Body of pancreas (tissue), 4 donors: ENCODE measurements at regions not wholly inside any gene's neighbourhood (a gene's known extent, or its start where the extent isn't known, plus 50 kb on each side); places are given as distances from the start of the nearest gene placed in this dataset.

Experiments used
- ATAC-seq: fragments of 150-250 bp; one replicate; pipeline ENCODE4 v1.9.1; 2016
- DNase-seq, 4 donors: peaks; one replicate each; pipeline ENCODE4 v3.0.0-alpha.2; 2019
- H3K27ac ChIP-seq, 4 donors: fragments of 200-600 bp; sonication (generic); 1 replicate in 3 of 4; 2 replicates in 1 of 4; pipeline versions ENCODE4 v1.5.1 to v1.6.1; 2016 to 2019; ENCODE audit warnings: mild to moderate bottlenecking in 1 of 4, mixed read lengths in 1 of 4, moderate library complexity in 1 of 4
- H3K27me3 ChIP-seq, 2 donors: fragments of 200-600 bp; sonication (generic); one replicate each; pipeline ENCODE4 v1.6.0; 2016; ENCODE audit warnings: mild to moderate bottlenecking in 1 of 2
- H3K36me3 ChIP-seq, 2 donors: fragments of 200-600 bp; sonication (generic); replicated peaks in 1 of 2; 2 replicates each; pipeline ENCODE4 v1.5.1; 2016; ENCODE audit warnings: low read depth in 2 of 2; ENCODE audit not compliant: insufficient read depth in 1 of 2
- H3K4me1 ChIP-seq: fragments of 200-600 bp; sonication (generic); one replicate; pipeline ENCODE4 v1.6.0; 2016
- H3K4me3 ChIP-seq, 2 donors: fragments of 200-600 bp; sonication (generic); 1 replicate in 1 of 2; 2 replicates in 1 of 2; pipeline ENCODE4 v1.5.1; 2016 to 2019
- H3K9me3 ChIP-seq, 3 donors: fragments of 200-600 bp; sonication (generic); 1 replicate in 2 of 3; 2 replicates in 1 of 3; pipeline ENCODE4 v1.5.1; 2016
- POLR2A ChIP-seq, 3 donors: fragments of 450-650 bp; IDR thresholded peaks; one replicate each; pipeline ENCODE4 v1.6.1; 2016; ENCODE audit warnings: antibody characterized with exemption in 3 of 3, mild to moderate bottlenecking in 2 of 3
- WGBS, 2 donors: methylation state at CpG; one replicate each; pipeline ENCODE4 v1.1.5; 2017; 5-methylcytosine and 5-hydroxymethylcytosine counted together
- intact Hi-C: fragments of 100-400 bp; cut with DNase I; formaldehyde crosslinking; loops from one replicate; pipeline ENCODE4 v1.15.1; 2023
- TF ChIP-seq, protein P1 (sequence below), 7 experiments: fragments of 450-650 bp in 4 of 7; fragments of 200-600 bp in 3 of 7; sonication (generic) in 3 of 7; IDR thresholded peaks; one replicate each; pipeline ENCODE4 v1.5.1; 2016 to 2019; ENCODE audit warnings: antibody characterized with exemption in 7 of 7

DNA sequence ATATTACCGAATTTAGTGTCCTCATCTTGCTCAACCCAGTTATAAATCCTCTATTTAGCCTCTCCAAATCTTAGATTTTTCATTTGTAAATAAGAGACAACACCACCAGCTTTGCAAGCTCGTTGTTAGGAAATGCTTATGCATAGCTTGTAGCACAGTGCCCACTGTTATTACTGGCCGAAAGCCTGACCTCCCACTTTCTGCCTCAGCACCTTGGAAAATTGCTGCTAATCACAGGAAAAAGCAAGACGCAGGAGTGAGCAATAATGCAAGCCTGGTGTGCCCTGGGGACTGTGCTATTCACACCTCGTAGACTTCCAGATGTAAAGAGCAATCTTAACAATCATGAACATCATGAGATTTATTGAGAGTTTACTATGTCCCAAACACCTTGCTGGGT is 124.2 kb upstream of the ARL4C start:
- no peaks in the 10 kb centered on the region for H3K4me1 ChIP-seq
- TF ChIP-seq, protein P1, sequence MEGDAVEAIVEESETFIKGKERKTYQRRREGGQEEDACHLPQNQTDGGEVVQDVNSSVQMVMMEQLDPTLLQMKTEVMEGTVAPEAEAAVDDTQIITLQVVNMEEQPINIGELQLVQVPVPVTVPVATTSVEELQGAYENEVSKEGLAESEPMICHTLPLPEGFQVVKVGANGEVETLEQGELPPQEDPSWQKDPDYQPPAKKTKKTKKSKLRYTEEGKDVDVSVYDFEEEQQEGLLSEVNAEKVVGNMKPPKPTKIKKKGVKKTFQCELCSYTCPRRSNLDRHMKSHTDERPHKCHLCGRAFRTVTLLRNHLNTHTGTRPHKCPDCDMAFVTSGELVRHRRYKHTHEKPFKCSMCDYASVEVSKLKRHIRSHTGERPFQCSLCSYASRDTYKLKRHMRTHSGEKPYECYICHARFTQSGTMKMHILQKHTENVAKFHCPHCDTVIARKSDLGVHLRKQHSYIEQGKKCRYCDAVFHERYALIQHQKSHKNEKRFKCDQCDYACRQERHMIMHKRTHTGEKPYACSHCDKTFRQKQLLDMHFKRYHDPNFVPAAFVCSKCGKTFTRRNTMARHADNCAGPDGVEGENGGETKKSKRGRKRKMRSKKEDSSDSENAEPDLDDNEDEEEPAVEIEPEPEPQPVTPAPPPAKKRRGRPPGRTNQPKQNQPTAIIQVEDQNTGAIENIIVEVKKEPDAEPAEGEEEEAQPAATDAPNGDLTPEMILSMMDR (IDR thresholded peaks at IDR 0.05), result no peak
- TF ChIP-seq POLR2A (IDR thresholded peaks at IDR 0.05), result no peak
- intact Hi-C loops, result no loop called here
- no peak for DNase-seq
- no peak overlapping the region for H3K27ac ChIP-seq
- 69 to 77% methylated on average over 5 of the region's 5 CpGs for WGBS, 2 donors
- ATAC-seq, result no peak
- H3K27me3 ChIP-seq, result no peaks in the 10 kb centered on the region
- no peaks in the 10 kb centered on the region for H3K9me3 ChIP-seq
- H3K36me3 ChIP-seq, result no peaks in the 10 kb centered on the region
- no peak overlapping the region for H3K4me3 ChIP-seq

DNA sequence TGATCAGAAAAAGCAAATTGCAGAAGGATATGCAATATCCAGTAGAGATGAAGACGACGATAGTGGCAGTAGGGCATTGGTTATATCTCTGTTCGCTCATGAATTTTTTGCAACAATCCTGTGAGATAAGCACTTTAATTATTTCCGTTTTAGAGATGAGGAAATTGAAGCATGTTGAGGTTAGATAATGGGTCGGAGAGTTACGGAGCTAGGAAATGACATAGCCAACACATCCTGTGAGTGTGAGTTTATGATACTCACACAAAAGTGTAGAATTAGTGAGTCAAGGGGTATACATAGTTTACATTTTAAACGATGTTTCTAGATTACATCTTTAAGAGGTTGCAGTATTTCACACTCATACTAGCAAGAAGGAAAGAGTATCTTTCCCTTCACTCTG is 123.1 kb upstream of the ARL4C start:
- no peak for ATAC-seq
- intact Hi-C loops, result no loop called here
- TF ChIP-seq, protein P1 (IDR thresholded peaks at IDR 0.05), result no peak
- no peak for TF ChIP-seq POLR2A (IDR thresholded peaks at IDR 0.05)
- Histone ChIP-seq H3K27me3 (no peaks in the 10 kb centered on the region), H3K36me3 (no peaks in the 10 kb centered on the region), H3K9me3 (no peaks in the 10 kb centered on the region), H3K4me3 (no peak overlapping the region), H3K4me1 (no peaks in the 10 kb centered on the region), H3K27ac (no peak overlapping the region)
- WGBS, 2 donors, result 53 to 68% methylated on average over 7 of the region's 7 CpGs
- DNase-seq, result no peak

DNA sequence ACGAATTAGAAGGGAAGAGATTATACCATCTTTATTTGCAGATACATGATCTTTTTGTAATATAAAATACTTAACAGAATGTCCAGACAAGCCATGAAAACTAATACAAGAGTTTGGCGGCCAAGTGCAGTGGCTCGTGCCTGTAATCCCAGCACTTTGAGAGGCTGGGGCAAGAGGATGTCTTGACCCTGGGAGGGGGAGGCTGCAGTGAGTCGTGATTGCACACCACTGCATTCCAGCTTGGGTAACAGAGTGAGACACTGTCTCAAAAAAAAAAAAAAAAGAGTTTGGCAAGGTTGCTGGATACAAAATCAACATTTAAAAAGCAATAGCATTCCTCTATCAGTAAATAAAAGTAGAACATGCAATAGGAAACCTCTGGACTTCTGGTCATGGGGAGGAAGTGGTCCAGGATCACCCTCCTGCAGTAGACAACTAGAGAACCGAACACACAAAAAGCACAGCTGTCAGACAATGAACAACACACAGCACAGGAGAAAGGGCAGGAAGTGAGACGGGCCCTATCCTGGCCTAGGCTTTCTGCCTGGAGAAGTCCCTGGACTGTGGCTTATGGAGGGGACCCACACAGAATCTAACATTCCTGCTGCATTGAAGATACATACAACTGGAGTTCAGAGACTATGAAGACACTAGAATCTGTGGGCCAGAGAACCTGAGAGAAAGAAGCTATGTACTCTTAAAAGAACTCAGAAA is 118.9 kb upstream of the ARL4C start:
- no peak for TF ChIP-seq POLR2A (IDR thresholded peaks at IDR 0.05)
- TF ChIP-seq, protein P1 (IDR thresholded peaks at IDR 0.05), result no peak
- no peaks in the 10 kb centered on the region for H3K4me1 ChIP-seq
- H3K27me3 ChIP-seq, result no peaks in the 10 kb centered on the region

DNA sequence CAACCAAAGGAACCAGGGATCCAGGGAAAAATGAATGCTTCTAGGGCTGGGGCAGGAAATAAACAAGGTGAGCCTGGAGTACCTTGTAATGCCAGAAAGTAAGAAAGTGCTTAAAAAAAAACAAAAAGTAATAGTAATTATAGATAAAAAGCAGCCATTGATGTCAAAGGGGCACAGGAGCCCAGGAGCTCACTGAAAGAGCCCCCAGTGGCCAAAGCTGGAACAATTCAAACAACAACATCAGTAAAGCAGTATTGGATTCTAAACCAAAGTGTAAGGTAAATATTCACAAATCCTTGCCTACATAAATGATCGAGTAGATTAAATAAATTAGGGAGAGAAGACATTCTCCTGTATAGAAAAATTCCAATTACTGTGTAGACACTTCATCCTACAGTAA is 114.3 kb upstream of the ARL4C start:
- 47 to 58% methylated on average over 1 of the region's 1 CpG for WGBS, 2 donors
- intact Hi-C loops, result no loop called here
- Histone ChIP-seq H3K27ac (no peak overlapping the region), H3K4me3 (no peak overlapping the region), H3K9me3 (no peaks in the 10 kb centered on the region), H3K4me1 (no peaks in the 10 kb centered on the region), H3K36me3 (no peaks in the 10 kb centered on the region), H3K27me3 (no peaks in the 10 kb centered on the region)
- no peak for TF ChIP-seq POLR2A (IDR thresholded peaks at IDR 0.05)
- TF ChIP-seq, protein P1 (IDR thresholded peaks at IDR 0.05), result peak in 4 of 7 experiments; percentile 7 to 19 (median 11)
- DNase-seq, result no peak
- no peak for ATAC-seq

More for the DNA sequence above, 118.9 kb upstream of the ARL4C start:
- H3K4me3 ChIP-seq, result no peak overlapping the region
- H3K36me3 ChIP-seq, result no peaks in the 10 kb centered on the region
- no peaks in the 10 kb centered on the region for H3K9me3 ChIP-seq
- WGBS, 2 donors, result 66 to 73% methylated on average over 6 of the region's 6 CpGs
- ATAC-seq (no peak), DNase-seq (no peak)
- intact Hi-C loops, result no loop called here
- no peak overlapping the region for H3K27ac ChIP-seq

DNA sequence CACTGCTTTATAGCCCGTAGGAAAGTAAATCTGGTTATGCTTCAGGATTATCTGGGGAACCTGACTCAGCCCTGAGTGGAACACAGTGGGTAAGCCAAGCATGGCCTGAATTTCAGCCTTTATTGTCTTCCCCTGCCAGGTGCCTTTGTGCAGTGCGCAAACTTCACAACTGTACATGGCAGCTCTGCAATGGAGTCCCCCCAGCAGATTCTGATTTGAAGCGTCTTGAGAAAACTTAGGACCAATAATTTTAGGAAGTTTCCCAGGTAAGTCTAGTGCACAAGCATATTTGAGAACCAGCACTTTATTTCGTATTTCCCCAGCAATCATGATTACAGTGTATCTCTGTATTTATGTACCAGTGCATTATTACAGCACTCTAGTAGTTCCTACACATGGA is 112.1 kb upstream of the ARL4C start:
- DNase-seq (no peak), ATAC-seq (no peak)
- H3K27ac ChIP-seq, result no peak overlapping the region
- no peak for TF ChIP-seq POLR2A (IDR thresholded peaks at IDR 0.05)
- TF ChIP-seq, protein P1 (IDR thresholded peaks at IDR 0.05), result no peak
- H3K27me3 ChIP-seq, result no peaks in the 10 kb centered on the region
- intact Hi-C loops, result no loop called here
- H3K4me1 ChIP-seq, result no peaks in the 10 kb centered on the region
- H3K9me3 ChIP-seq, result no peaks in the 10 kb centered on the region
- no peaks in the 10 kb centered on the region for H3K36me3 ChIP-seq
- WGBS, 2 donors, result 85 to 91% methylated on average over 4 of the region's 4 CpGs
- H3K4me3 ChIP-seq, result no peak overlapping the region
